Right lobe of liver (tissue), 4 donors: ENCODE measurements at regions not wholly inside any gene's neighbourhood (a gene's known extent, or its start where the extent isn't known, plus 50 kb on each side); places are given as distances from the start of the nearest gene placed in this dataset.

ENCODE experiments used
- POLR2A ChIP-seq: fragments of 450-650 bp; IDR thresholded peaks from one replicate; pipeline ENCODE4 v1.6.1; 2017; ENCODE audit warnings: antibody characterized with exemption, mild to moderate bottlenecking
- TF ChIP-seq, protein P1 (sequence below), 4 donors: fragments of 200-600 bp in 3 of 4; fragments of 450-650 bp in 1 of 4; IDR thresholded peaks; one replicate each; pipeline versions ENCODE4 v1.5.1 to v1.8.0; 2016 to 2022; ENCODE audit warnings: antibody characterized with exemption in 4 of 4, mild to moderate bottlenecking in 2 of 4
- donor health status: DM: no; HTN: no; CAD: no.
- donor health status: DM: no; HTN: no; CAD: no.
- donor health status: DM: no; HTN: yes; CAD: no.

DNA sequence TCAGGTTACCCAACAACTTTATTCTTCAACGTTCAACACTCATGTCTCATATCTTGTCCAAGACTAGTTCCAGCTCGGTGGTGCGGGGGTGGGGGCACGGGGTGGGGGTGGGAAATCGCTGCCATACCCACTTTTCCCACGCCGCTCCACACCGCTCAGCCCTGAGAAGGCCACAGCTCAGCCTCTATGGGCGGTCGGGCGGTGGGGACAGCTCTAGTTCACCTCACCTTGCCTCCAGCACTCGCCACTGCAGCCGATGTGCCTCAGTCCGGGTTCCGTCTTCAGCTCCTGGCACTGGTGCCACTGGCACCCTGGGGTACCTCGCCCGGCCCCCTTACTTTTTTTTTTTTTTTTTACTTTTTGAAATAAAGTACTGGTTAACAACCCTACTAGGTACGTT, 522.2 kb downstream of the PCDH19 start:
- TF ChIP-seq, protein P1, sequence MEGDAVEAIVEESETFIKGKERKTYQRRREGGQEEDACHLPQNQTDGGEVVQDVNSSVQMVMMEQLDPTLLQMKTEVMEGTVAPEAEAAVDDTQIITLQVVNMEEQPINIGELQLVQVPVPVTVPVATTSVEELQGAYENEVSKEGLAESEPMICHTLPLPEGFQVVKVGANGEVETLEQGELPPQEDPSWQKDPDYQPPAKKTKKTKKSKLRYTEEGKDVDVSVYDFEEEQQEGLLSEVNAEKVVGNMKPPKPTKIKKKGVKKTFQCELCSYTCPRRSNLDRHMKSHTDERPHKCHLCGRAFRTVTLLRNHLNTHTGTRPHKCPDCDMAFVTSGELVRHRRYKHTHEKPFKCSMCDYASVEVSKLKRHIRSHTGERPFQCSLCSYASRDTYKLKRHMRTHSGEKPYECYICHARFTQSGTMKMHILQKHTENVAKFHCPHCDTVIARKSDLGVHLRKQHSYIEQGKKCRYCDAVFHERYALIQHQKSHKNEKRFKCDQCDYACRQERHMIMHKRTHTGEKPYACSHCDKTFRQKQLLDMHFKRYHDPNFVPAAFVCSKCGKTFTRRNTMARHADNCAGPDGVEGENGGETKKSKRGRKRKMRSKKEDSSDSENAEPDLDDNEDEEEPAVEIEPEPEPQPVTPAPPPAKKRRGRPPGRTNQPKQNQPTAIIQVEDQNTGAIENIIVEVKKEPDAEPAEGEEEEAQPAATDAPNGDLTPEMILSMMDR (IDR thresholded peaks at IDR 0.05): no peak
- TF ChIP-seq POLR2A: no peak
